H1 (cell line): ENCODE measurements at regions not wholly inside any gene's neighbourhood (a gene's known extent, or its start where the extent isn't known, plus 50 kb on each side); places are given as distances from the start of the nearest gene placed in this dataset.

ENCODE experiments used
- CTCF ChIA-PET: fragments of 300-600 bp; sonication (Branson Sonifier 250); formaldehyde crosslinking; loops from one replicate; lab custom pipeline; 2021; ENCODE audit not compliant: partially characterized antibody; lab: Charles Lee
- POLR2A ChIA-PET: fragments of 300-600 bp; sonication (Branson Sonifier 250); formaldehyde crosslinking; loops from one replicate; lab custom pipeline; 2021; ENCODE audit warnings: inconsistent platforms; ENCODE audit not compliant: partially characterized antibody; lab: Charles Lee
- DNase-seq, 2 experiments: peaks; one replicate each; pipeline versions ENCODE4 v3.0.0 to v3.0.0-alpha.2; 2010 to 2022; ENCODE audit warnings: low spot score in 2 of 2, low read depth in 1 of 2, mixed read lengths in 1 of 2
- FAIRE-seq: peaks from 2 replicates; lab custom pipeline; 2011; peaks lifted over from hg19 to GRCh38; lab: Jason Lieb, UNC
- H2AFZ ChIP-seq: 2 replicates; pipeline ENCODE4 v1.8.1; 2012; ENCODE audit warnings: low read length, inconsistent platforms
- H2AK5ac ChIP-seq: 2 replicates; pipeline ENCODE4 v1.6.1; 2013; ENCODE audit warnings: low read depth, low read length
- H2BK120ac ChIP-seq: replicated peaks from 2 replicates; pipeline ENCODE3; 2013; ENCODE audit warnings: low read depth, low read length, inconsistent platforms
- H2BK12ac ChIP-seq: 2 replicates; pipeline ENCODE4 v1.6.1; 2013; ENCODE audit warnings: low read depth, low read length
- H2BK15ac ChIP-seq: 2 replicates; pipeline ENCODE4 v1.6.1; 2013; ENCODE audit warnings: low read length
- H2BK20ac ChIP-seq: 2 replicates; pipeline ENCODE4 v1.6.1; 2013; ENCODE audit warnings: low read length
- H2BK5ac ChIP-seq: 2 replicates; pipeline ENCODE4 v1.6.1; 2013; ENCODE audit warnings: low read depth, low read length
- H3K14ac ChIP-seq: 2 replicates; pipeline ENCODE4 v1.6.1; 2013; ENCODE audit warnings: inconsistent platforms; ENCODE audit not compliant: insufficient read length
- H3K18ac ChIP-seq: 2 replicates; pipeline ENCODE4 v1.6.1; 2013; ENCODE audit warnings: low read length; ENCODE audit errors: extremely low read depth
- H3K23ac ChIP-seq: 2 replicates; pipeline ENCODE4 v1.6.1; 2013; ENCODE audit warnings: inconsistent platforms; ENCODE audit not compliant: insufficient read length
- H3K23me2 ChIP-seq: 2 replicates; pipeline ENCODE4 v1.6.1; 2013; ENCODE audit warnings: low read depth, low read length
- H3K27ac ChIP-seq: 2 replicates; pipeline ENCODE4 v1.6.1; 2011; ENCODE audit warnings: low read depth, low read length, inconsistent platforms
- H3K27me3 ChIP-seq, 4 experiments: replicated peaks in 1 of 4; 1 replicate in 1 of 4; 2 replicates in 3 of 4; pipeline versions ENCODE4 v1.6.1 to v1.8.1; 2011 to 2013; ENCODE audit warnings: low read length in 3 of 4, mild to moderate bottlenecking in 3 of 4, inconsistent platforms in 2 of 4, mixed read lengths in 2 of 4, moderate library complexity in 1 of 4; ENCODE audit not compliant: control insufficient read depth in 3 of 4, insufficient read depth in 3 of 4; ENCODE audit errors: extremely low read depth in 1 of 4
- H3K36me3 ChIP-seq, 4 experiments: 2 replicates each; pipeline versions ENCODE4 v1.6.1 to v1.8.1; 2011 to 2013; ENCODE audit warnings: mild to moderate bottlenecking in 4 of 4, low read length in 3 of 4, moderate library complexity in 2 of 4, control low read depth in 1 of 4, inconsistent platforms in 1 of 4; ENCODE audit not compliant: insufficient read depth in 4 of 4, control insufficient read depth in 2 of 4
- H3K4ac ChIP-seq: replicated peaks from 2 replicates; pipeline ENCODE3; 2013; ENCODE audit warnings: low read length, low read depth, mixed read lengths, inconsistent platforms; ENCODE audit not compliant: insufficient read length
- H3K4me1 ChIP-seq, 4 experiments: replicated peaks in 1 of 4; 1 replicate in 1 of 4; 2 replicates in 3 of 4; pipeline versions ENCODE4 v1.6.1 to v1.8.1; 2011 to 2013; ENCODE audit warnings: low read length in 3 of 4, inconsistent platforms in 2 of 4, mixed read lengths in 1 of 4; ENCODE audit not compliant: insufficient read depth in 4 of 4, control insufficient read depth in 3 of 4
- H3K4me2 ChIP-seq, 2 experiments: 2 replicates each; pipeline versions ENCODE4 v1.6.1 to v1.8.1; 2011 to 2013; ENCODE audit warnings: low read depth in 2 of 2, low read length in 2 of 2, control low read depth in 1 of 2, inconsistent platforms in 1 of 2, mild to moderate bottlenecking in 1 of 2; ENCODE audit not compliant: insufficient read depth in 1 of 2
- H3K4me3 ChIP-seq, 4 experiments: fragments of 200-600, 300-600 bp in 1 of 4; sonication (generic), shearing (Covaris generic), sonication (Bioruptor Twin) in 1 of 4; 2 replicates each; pipeline versions ENCODE4 v1.5.1 to v1.8.1; 2011 to 2016; ENCODE audit warnings: low read length in 4 of 4, low read depth in 3 of 4, control low read depth in 2 of 4, inconsistent platforms in 2 of 4, mild to moderate bottlenecking in 2 of 4, mixed read lengths in 1 of 4, moderate library complexity in 1 of 4; ENCODE audit not compliant: insufficient read depth in 2 of 4; ENCODE audit errors: extremely low read depth in 1 of 4
- H3K56ac ChIP-seq: replicated peaks from 2 replicates; pipeline ENCODE3; 2013; ENCODE audit warnings: low read depth, mild to moderate bottlenecking, mixed read lengths, low read length, inconsistent platforms; ENCODE audit not compliant: insufficient read length
- H3K79me1 ChIP-seq: 2 replicates; pipeline ENCODE4 v1.6.1; 2013; ENCODE audit warnings: low read depth, low read length, control low read depth
- H3K79me2 ChIP-seq, 2 experiments: 2 replicates each; pipeline versions ENCODE4 v1.6.1 to v1.8.1; 2012 to 2013; ENCODE audit warnings: low read length in 2 of 2, mild to moderate bottlenecking in 2 of 2, inconsistent platforms in 1 of 2; ENCODE audit not compliant: insufficient read depth in 2 of 2, control insufficient read depth in 1 of 2
- H3K9ac ChIP-seq, 4 experiments: replicated peaks in 1 of 4; 1 replicate in 1 of 4; 2 replicates in 3 of 4; pipeline versions ENCODE4 v1.6.1 to v1.8.1; 2011 to 2013; ENCODE audit warnings: low read depth in 3 of 4, low read length in 3 of 4, control low read depth in 2 of 4, mild to moderate bottlenecking in 2 of 4, moderate library complexity in 2 of 4, inconsistent platforms in 1 of 4; ENCODE audit errors: extremely low read depth in 1 of 4
- H3K9me3 ChIP-seq, 2 experiments: 2 replicates each; pipeline versions ENCODE4 v1.6.1 to v1.8.1; 2012 to 2013; ENCODE audit warnings: mild to moderate bottlenecking in 2 of 2, moderate library complexity in 2 of 2, control low read depth in 1 of 2, inconsistent platforms in 1 of 2, low read depth in 1 of 2, low read length in 1 of 2, mixed read lengths in 1 of 2; ENCODE audit not compliant: insufficient read depth in 2 of 2
- H4K20me1 ChIP-seq, 2 experiments: replicated peaks in 1 of 2; 2 replicates each; pipeline versions ENCODE3 to v1.8.1; 2011 to 2013; ENCODE audit warnings: inconsistent platforms in 2 of 2, low read length in 2 of 2, mild to moderate bottlenecking in 1 of 2; ENCODE audit not compliant: insufficient read depth in 2 of 2, control insufficient read depth in 1 of 2
- H4K5ac ChIP-seq: 2 replicates; pipeline ENCODE4 v1.6.1; 2013; ENCODE audit warnings: low read length, low read depth, mixed read lengths, inconsistent platforms; ENCODE audit not compliant: insufficient read length
- H4K8ac ChIP-seq: 2 replicates; pipeline ENCODE4 v1.8.0; 2013; ENCODE audit warnings: mild to moderate bottlenecking, moderate library complexity, low read length, inconsistent platforms; ENCODE audit not compliant: insufficient read depth; ENCODE audit errors: extremely low read depth
- H4K91ac ChIP-seq: replicated peaks from 2 replicates; pipeline ENCODE3; 2013; ENCODE audit warnings: low read length, mixed read lengths, inconsistent platforms; ENCODE audit not compliant: insufficient read length
- SIRT6 ChIP-seq: IDR thresholded peaks from one replicate; pipeline ENCODE4 v1.7.1; 2012; ENCODE audit warnings: low read length, inconsistent platforms
- SP2 ChIP-seq: IDR thresholded peaks from 2 replicates; pipeline ENCODE4 v1.6.1; 2012; ENCODE audit warnings: mild to moderate bottlenecking, low read length, inconsistent platforms
- WGBS, 2 experiments: shearing (Covaris generic) in 1 of 2; methylation state at CpG; one replicate each; pipeline versions ENCODE4 v1.1.6 to v1.1.7; 2013 to 2015; ENCODE audit warnings: low lambda C conversion rate in 2 of 2, mixed read lengths in 2 of 2, inconsistent platforms in 1 of 2, low coverage in 1 of 2, missing lambda C conversion rate in 1 of 2; ENCODE audit not compliant: insufficient replicate concordance in 2 of 2, insufficient coverage in 1 of 2, insufficient read length in 1 of 2; ENCODE audit errors: extremely low coverage in 1 of 2, missing lambda C conversion rate in 1 of 2; 5-methylcytosine and 5-hydroxymethylcytosine counted together

DNA sequence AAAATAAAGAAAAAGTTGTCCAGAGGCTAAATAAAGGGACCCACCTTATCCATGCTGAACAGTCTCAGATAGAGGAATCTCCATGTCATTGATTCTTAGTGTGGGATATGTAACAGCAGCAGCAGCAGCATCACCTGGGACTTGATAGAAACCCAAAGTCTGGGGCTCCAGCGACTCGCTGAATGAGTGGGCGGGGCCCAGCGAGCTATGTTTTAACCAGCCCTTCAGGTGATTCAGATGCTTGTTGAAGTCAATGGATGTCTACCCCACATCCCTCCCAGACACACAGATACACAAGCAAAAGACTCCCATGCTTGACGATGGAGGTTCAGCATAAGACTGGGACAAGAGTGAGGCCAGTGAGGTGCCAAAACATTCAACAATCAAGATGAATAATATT, 298.6 kb downstream of the UBE3D start:
- POLR2A ChIA-PET, result no interaction called here
- TF ChIP-seq SIRT6 (no peak), SP2 (no peak)
- Histone ChIP-seq H3K14ac (no peak overlapping the region), H4K8ac (no peak overlapping the region), H3K9ac (no peak overlapping the region), H3K27ac (no peak overlapping the region), H2BK5ac (no peak overlapping the region), H3K4me3 (no peak overlapping the region), H3K23me2 (no peaks in the 10 kb centered on the region), H3K4me2 (no peak overlapping the region), H3K36me3 (no peaks in the 10 kb centered on the region; a peak in 1 of 8 replicates), H4K5ac (no peak overlapping the region), H2AFZ (no peak overlapping the region), H3K79me2 (no peaks in the 10 kb centered on the region), H3K23ac (no peak overlapping the region), H3K27me3 (no peaks in the 10 kb centered on the region), H3K56ac (no peak overlapping the region), H2BK15ac (no peak overlapping the region), H2BK12ac (no peak overlapping the region), H4K20me1 (no peaks in the 10 kb centered on the region), H2BK20ac (no peak overlapping the region), H2AK5ac (no peak overlapping the region), H3K4me1 (peaks cover 0 to 2% (median 0%) of the 10 kb centered on the region in 4 experiments; a peak in 2 of 7 replicates), H2BK120ac (no peak overlapping the region), H3K18ac (no peak overlapping the region), H3K79me1 (no peaks in the 10 kb centered on the region), H3K9me3 (no peaks in the 10 kb centered on the region; a peak in 1 of 4 replicates), H3K4ac (no peak overlapping the region), H4K91ac (no peak overlapping the region)
- DNase-seq (peak in 1 of 2 experiments; percentile 56), FAIRE-seq (no peak)
- 71% methylated on average over 5 of the region's 5 CpGs; no CpG with 5 or more reads in 1 of the 2 experiments for WGBS, 2 experiments
- CTCF ChIA-PET, result interaction anchor here (1.2 to 1.8 kb wide), 2 partner anchors 17 to 404 kb away, joined by 3 to 5 read pairs; no protein-coding TSS in a partner anchor
